ENCODE measurements at regions not wholly inside any gene's neighbourhood (a gene's known extent, or its start where the extent isn't known, plus 50 kb on each side); places are given as distances from the start of the nearest gene placed in this dataset.

GRCh38 chr11:90805172-90805571 lies 582.3 kb upstream of the CHORDC1 start:
- Histone ChIP-seq H3K79me2 (ENCODE audit: insufficient read depth, low read length) (no peaks in the 10 kb centered on the region), H3K36me3 (replicated peaks in 1 of 2; ENCODE audit: control insufficient read depth in 1 of 2, insufficient read depth in 2 of 2, low read length in 2 of 2) (no peaks in the 10 kb centered on the region), H2AFZ (ENCODE audit: insufficient read depth, low read depth, low read length, poor library complexity, severe bottlenecking) (no peak overlapping the region), H3K4me2 (replicated peaks; ENCODE audit: extremely low read depth, low read length, poor library complexity, severe bottlenecking) (no peak overlapping the region), H3K27me3 (ENCODE audit: control insufficient read depth in 2 of 2, insufficient read depth in 2 of 2, low read length in 2 of 2) (no peaks in the 10 kb centered on the region), H3K9me3 (replicated peaks in 1 of 2; ENCODE audit: control insufficient read depth in 1 of 2, insufficient read depth in 1 of 2, low read length in 2 of 2) (peaks cover 2 to 4% of the 10 kb centered on the region in 2 donors), H3K4me3 (replicated peaks in 1 of 3; ENCODE audit: low read depth in 2 of 3, low read length in 3 of 3) (no peak overlapping the region), H3K9ac (ENCODE audit: insufficient read depth, low read length, poor library complexity, severe bottlenecking) (no peak overlapping the region), H3K4me1 (ENCODE audit: control insufficient read depth in 1 of 2, insufficient read depth in 2 of 2, low read length in 2 of 2) (no peaks in the 10 kb centered on the region), H3K27ac (ENCODE audit: low read depth in 1 of 2, low read length in 2 of 2) (no peak overlapping the region), H4K20me1 (ENCODE audit: insufficient read depth, low read length) (no peaks in the 10 kb centered on the region)
- H3K4me3 Mint-ChIP-seq: no peak overlapping the region
- no peaks in the 10 kb centered on the region for H3K36me3 Mint-ChIP-seq
- H3K27me3 Mint-ChIP-seq (ENCODE audit: low read depth in 3 of 3): no peaks in the 10 kb centered on the region
- DNase-seq: no peak
- TF ChIP-seq CTCF (IDR thresholded peaks at IDR 0.05): no peak
- no CpG with 5 or more reads among the region's 3 CpGs for WGBS (ENCODE audit: insufficient coverage)
- H3K4me1 Mint-ChIP-seq: no peaks in the 10 kb centered on the region
- intact Hi-C loops (cut with micrococcal nuclease): no loop called here
- H3K9me3 Mint-ChIP-seq: peaks cover 0 to 7% (median 2%) of the 10 kb centered on the region in 7 donors
- no peak overlapping the region for H3K27ac Mint-ChIP-seq

- H3K4me3 Mint-ChIP-seq: no peak overlapping the region
- Histone ChIP-seq H2AFZ (ENCODE audit: insufficient read depth, low read depth, low read length, poor library complexity, severe bottlenecking) (no peak overlapping the region), H3K4me3 (replicated peaks in 1 of 3; ENCODE audit: low read depth in 2 of 3, low read length in 3 of 3) (no peak overlapping the region), H3K9ac (ENCODE audit: insufficient read depth, low read length, poor library complexity, severe bottlenecking) (no peak overlapping the region), H3K27ac (ENCODE audit: low read depth in 1 of 2, low read length in 2 of 2) (no peak overlapping the region), H3K9me3 (replicated peaks in 1 of 2; ENCODE audit: control insufficient read depth in 1 of 2, insufficient read depth in 1 of 2, low read length in 2 of 2) (peaks cover 2 to 4% of the 10 kb centered on the region in 2 donors), H3K4me2 (replicated peaks; ENCODE audit: extremely low read depth, low read length, poor library complexity, severe bottlenecking) (no peak overlapping the region), H3K36me3 (replicated peaks in 1 of 2; ENCODE audit: control insufficient read depth in 1 of 2, insufficient read depth in 2 of 2, low read length in 2 of 2) (no peaks in the 10 kb centered on the region), H3K27me3 (ENCODE audit: control insufficient read depth in 2 of 2, insufficient read depth in 2 of 2, low read length in 2 of 2) (no peaks in the 10 kb centered on the region), H4K20me1 (ENCODE audit: insufficient read depth, low read length) (no peaks in the 10 kb centered on the region), H3K79me2 (ENCODE audit: insufficient read depth, low read length) (no peaks in the 10 kb centered on the region), H3K4me1 (ENCODE audit: control insufficient read depth in 1 of 2, insufficient read depth in 2 of 2, low read length in 2 of 2) (no peaks in the 10 kb centered on the region)
- peaks cover 0 to 5% (median 4%) of the 10 kb centered on the region in 7 donors for H3K9me3 Mint-ChIP-seq
- no peaks in the 10 kb centered on the region for H3K36me3 Mint-ChIP-seq
- no peak overlapping the region for H3K27ac Mint-ChIP-seq
- H3K27me3 Mint-ChIP-seq (ENCODE audit: low read depth in 3 of 3): no peaks in the 10 kb centered on the region
- no peaks in the 10 kb centered on the region for H3K4me1 Mint-ChIP-seq
- TF ChIP-seq CTCF (IDR thresholded peaks at IDR 0.05): no peak
- intact Hi-C loops (cut with micrococcal nuclease): no loop called here
- DNase-seq: no peak
- no CpG with 5 or more reads among the region's 7 CpGs for WGBS (ENCODE audit: insufficient coverage)
These were observed 581.0 kb upstream of the CHORDC1 start for GRCh38 chr11:90803831-90804230.

All from CD14-positive monocyte (primary cell).